HG02970 (cell line): ENCODE measurements at regions not wholly inside any gene's neighbourhood (a gene's known extent, or its start where the extent isn't known, plus 50 kb on each side); places are given as distances from the start of the nearest gene placed in this dataset.

Source experiments
- ATAC-seq: cut with Tn5 transposase; IDR thresholded peaks from one replicate; pipeline ENCODE4 v1.9.1; 2021; ENCODE audit warnings: mild to moderate bottlenecking, moderate library complexity, moderate number of reproducible peaks; ENCODE audit not compliant: unreplicated experiment, low FRiP score

- no peak for ATAC-seq
These were observed 339.4 kb downstream of the CMPK2 start for GRCh38 chr2:6526093-6526824.

GRCh38 chr2:6531304-6531703, 334.4 kb downstream of the CMPK2 start:
- ATAC-seq = no peak

- no peak for ATAC-seq
These were observed 330.1 kb downstream of the CMPK2 start for GRCh38 chr2:6535572-6535971.

GRCh38 chr2:6538607-6539006, 327.1 kb downstream of the CMPK2 start:
- ATAC-seq = no peak

GRCh38 chr2:6545336-6545735, 320.4 kb downstream of the CMPK2 start:
- no peak for ATAC-seq

- no peak for ATAC-seq
These were observed 319.9 kb downstream of the CMPK2 start for GRCh38 chr2:6545795-6546194.

GRCh38 chr2:6554466-6554865, 311.2 kb downstream of the CMPK2 start:
- no peak for ATAC-seq

GRCh38 chr2:6556755-6557154, 309.0 kb downstream of the CMPK2 start:
- ATAC-seq = no peak

GRCh38 chr2:6557737-6558136, 308.0 kb downstream of the CMPK2 start:
- ATAC-seq = no peak

- no peak for ATAC-seq
These were observed 302.9 kb downstream of the CMPK2 start for GRCh38 chr2:6562771-6563170.

GRCh38 chr2:6564326-6564725, 301.4 kb downstream of the CMPK2 start:
- no peak for ATAC-seq

GRCh38 chr2:6574121-6574520, 291.6 kb downstream of the CMPK2 start:
- no peak for ATAC-seq

GRCh38 chr2:6576302-6576701, 289.4 kb downstream of the CMPK2 start:
- no peak for ATAC-seq

GRCh38 chr2:6577960-6578359, 287.7 kb downstream of the CMPK2 start:
- ATAC-seq = no peak

- no peak for ATAC-seq
These were observed 287.3 kb downstream of the CMPK2 start for GRCh38 chr2:6578416-6578815.

GRCh38 chr2:6579281-6579680, 286.4 kb downstream of the CMPK2 start:
- ATAC-seq = no peak

GRCh38 chr2:6580982-6581381, 284.7 kb downstream of the CMPK2 start:
- no peak for ATAC-seq

- ATAC-seq = no peak
These were observed 276.6 kb downstream of the CMPK2 start for GRCh38 chr2:6589150-6589549.

- ATAC-seq = no peak
These were observed 275.3 kb downstream of the CMPK2 start for GRCh38 chr2:6590442-6590841.

GRCh38 chr2:6602471-6602870, 263.2 kb downstream of the CMPK2 start:
- no peak for ATAC-seq

GRCh38 chr2:6605836-6606505, 259.7 kb downstream of the CMPK2 start:
- no peak for ATAC-seq

GRCh38 chr2:6617794-6618193, 247.9 kb downstream of the CMPK2 start:
- no peak for ATAC-seq
